NCI-H524 treated with DMSO at 0.1 percent for 48 hours (cell line): ENCODE measurements at regions not wholly inside any gene's neighbourhood (a gene's known extent, or its start where the extent isn't known, plus 50 kb on each side); places are given as distances from the start of the nearest gene placed in this dataset.

Experiments
- DNase-seq: peaks from one replicate; lab custom pipeline; 2025; lab: John Stamatoyannopoulos, UW

DNA sequence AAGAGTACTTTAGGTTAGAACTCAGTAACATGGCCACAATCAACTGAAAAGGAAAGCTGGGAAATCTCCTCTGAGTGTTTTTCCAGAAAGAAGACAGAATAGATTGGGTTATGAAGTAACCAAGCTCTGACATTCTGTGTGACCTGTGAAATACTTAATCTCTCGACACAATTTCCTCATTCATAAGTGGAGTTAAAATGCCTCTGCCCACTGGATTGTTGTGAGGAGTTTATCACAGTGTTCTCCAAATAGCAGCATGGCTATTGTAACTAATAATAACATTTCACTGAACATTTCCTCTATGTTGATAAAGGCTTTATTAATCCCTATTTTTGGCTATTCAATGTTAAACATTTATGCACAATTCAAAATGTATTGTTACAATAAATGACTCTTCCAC, 311.0 kb downstream of the GABRB2 start:
- no peak for DNase-seq

DNA sequence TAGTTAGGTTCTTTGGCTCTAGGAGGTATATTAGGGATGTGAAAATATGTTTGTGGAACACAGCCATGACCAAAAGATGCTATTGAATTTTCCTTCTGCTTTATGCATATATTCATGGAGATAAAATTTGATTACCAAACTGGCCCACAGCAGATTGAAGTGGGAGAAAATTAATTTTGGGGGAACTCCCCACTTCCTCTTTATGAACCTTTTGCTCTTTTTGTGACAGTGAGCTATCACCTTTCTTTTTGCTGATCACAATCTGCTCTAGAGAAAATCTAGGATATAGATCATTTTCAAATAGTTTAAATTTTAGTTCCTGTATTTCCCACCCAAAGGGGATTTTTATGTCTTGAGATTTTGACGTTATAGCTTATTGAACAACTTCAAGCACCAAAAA, 313.0 kb downstream of the GABRB2 start:
- DNase-seq = no peak

DNA sequence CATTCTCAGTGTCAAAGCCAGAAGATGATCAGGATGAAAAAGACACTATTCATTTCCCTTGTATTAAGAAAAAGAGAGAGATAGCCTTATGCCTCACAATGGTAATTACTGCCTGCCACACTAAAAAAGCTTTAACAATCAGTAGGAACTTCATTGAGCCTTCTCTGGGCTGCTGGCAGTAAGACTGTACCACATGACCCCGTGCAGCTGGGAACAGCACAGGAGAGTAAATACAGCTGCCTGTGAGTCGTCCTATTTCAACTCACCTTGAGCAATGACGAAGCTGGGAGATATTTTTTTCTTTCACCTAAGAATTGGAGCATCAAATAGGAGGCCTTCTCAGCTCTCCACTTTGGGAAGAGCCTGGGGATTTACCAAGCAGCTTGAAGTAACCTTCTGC, 316.3 kb downstream of the GABRB2 start:
- no peak for DNase-seq

DNA sequence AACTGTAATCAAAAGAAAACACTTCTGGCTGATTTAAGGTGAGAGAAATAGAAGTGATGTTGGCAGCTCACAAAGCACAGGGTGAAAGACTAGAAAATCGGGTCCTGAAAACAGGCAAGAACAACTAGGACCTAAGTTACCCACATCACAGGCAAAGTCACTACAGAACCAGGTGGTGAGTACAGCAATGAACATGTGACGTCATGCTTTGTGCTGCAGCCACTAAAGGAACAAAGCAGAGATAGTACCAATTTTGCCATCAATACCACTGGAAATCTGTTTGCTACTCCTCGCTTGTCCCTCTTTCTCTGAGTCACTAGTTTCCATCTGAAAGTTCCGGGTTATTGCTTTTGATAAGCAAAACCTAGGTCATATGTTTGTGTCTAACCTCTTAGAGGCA, 326.7 kb downstream of the GABRB2 start:
- no peak for DNase-seq

DNA sequence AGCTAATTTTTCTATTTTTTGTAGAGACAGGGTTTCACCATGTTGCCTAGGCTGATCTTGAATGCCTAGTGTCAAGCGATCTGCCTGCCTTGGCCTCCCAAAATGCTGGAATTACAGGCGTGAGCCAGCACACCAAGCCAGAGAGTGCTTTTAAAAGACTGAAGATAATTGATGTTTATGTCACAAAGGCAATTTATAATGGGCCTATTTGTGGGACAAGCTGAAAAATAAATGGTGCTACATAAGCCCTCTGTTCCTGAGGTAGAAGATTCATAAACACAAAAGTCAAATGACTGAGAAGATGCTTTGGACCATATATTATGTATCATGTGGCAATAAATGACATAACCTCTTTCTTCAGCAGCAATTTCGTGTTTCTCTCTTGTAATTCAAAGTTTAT, 329.6 kb downstream of the GABRB2 start:
- DNase-seq = no peak

DNA sequence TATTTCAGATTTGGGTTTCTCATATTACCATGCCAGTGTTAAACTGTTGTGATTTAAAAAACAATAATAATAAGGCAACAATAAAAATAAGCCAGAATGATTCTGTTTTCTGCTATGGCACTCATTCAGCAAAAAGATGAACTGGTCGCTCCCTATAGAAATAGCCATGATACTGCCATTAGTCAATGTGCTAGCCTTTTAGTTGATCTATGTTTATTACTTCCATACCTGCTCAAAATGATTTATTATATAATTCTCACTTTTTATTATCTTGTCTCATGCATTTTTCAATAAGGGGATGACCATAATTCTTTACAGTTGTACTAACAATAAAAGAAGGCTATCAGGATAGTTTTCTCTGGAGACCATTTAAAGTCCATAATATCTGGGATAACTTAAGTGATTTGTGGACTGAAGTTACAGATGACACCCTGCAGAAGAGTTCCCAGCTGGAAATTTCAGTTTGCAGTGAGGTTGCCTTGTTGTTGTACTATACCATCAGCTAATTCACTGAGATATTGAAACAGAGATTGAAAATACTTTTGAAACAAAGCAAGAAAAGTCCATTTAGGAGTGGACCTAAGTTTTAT, 334.3 kb downstream of the GABRB2 start:
- DNase-seq = no peak

DNA sequence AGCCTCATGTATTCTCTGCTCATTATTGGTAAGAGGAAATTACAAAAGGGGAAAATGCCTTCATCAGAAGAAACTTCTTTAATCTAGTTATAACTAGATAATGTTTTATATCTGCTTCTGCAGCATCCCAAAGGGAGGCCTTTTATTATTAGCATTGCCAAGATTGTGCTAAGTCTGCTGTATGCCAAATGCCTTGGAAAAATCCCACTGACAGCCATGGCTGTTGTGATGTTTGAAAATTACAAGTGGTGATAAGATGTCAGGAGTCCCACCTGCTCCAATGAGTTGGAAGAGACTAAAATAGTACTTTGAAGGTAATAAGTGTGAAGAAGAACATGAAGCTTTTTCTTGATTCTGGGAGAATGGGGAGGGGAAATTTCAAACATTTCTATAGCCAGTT, 345.0 kb downstream of the GABRB2 start:
- DNase-seq = no peak

DNA sequence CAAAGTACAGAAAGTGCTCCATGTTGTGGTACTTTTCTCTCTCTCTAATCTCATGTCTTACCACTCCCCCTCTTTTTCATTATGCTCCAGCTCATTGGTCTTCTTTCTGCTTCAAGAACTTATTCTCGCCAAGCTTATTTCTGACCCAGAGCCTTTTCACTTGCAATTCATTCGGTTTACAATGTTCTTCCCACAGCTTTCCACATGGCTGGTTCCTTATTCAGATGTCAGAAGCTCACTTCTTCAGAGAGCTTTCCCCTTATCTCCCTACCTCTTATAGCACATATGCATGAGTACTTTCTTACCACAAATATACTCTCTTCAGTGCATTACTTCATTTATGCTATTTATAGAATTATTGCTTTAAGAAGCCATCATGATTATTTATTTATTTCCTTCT, 338.8 kb upstream of the ATP10B start:
- DNase-seq = no peak

DNA sequence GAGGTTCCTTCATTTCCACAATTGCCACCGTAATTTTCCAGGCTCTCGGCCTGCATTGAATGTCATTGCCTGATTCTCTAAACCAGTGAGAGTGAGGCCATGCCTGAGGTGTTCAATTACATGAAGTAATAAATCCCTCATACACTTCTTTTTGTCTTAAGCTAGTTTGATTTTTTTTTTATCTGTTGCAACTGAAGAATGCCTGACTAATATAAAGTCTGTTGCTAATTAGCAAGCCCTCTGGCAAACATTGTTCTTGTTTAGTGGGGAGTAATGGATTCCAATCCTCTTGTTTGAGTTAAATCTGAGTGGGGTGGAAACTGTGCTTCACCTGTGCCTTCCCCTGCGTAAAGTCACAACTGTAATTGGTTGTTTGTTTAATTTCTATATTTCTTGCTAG, 338.1 kb upstream of the ATP10B start:
- no peak for DNase-seq

DNA sequence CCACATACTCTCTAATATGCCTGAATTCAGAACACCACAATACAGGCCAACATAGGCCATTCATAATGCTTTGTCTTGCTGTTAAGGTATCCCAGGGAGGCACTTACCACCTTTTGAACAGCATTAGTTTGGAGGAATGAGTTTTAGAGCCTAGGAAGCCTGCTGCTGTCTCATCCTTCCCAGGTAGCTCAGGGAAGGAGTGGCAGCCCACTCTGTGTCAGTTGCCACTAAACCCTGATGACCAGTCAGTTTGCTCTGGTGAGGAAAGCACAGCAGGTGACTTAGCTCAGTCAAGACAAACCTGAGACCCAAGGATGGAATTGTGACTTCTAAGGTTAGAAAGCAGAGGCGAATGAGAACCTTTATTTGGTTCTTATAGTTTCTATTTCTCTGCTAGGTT, 337.4 kb upstream of the ATP10B start:
- no peak for DNase-seq

DNA sequence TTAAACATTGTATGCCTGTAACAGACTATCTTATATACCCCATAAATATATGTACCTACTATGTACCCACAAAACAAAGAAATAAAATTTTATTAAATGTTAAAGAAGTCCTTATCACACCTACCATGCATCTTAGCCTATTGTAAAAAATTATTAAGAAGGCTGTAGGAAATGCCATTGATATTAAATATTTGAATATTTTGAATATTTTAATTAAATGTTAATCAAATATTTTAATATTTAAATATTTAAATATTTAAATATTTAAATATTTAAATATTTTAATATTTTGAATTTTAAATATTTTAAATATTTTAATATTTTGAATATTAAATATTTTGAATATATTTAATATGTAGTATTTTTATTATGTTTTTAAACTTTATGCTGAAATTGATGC, 331.5 kb upstream of the ATP10B start:
- no peak for DNase-seq

DNA sequence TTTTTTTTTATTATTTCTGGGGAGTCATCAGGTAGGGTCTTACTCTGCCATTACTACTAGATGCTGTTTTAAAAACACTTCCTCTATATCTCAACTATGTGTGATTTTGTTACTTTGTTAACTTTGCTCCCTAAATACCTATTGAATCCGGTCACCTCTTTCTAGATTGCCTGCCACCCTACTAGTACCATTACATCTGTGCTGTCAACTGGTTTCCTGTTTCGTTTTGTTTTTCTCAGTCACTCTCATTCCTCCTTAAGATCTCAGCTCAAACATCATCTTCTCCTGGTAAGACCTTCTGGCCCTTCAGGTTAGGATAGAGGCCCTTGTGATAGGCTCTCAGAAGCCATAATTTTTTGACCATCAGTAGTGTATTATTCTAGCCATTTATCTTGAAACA, 324.2 kb upstream of the ATP10B start:
- no peak for DNase-seq

DNA sequence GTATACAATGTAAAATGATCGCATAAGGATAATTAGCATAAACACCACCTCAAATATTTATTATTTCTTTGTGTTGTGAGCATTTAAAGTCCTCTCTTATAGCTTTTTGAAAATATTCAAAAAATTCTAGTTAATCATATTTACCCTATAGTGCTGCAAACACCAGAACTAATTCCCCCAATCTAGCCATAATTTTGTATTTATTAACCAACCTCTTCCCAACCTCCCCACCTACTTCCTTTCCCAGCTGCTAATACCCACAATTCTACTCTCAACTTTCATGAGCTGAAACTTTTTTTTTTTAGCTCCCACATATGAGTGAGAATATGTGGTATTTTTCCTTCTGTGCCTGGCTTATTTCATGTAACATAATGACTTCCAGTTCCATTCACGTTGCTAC, 317.8 kb upstream of the ATP10B start:
- no peak for DNase-seq

DNA sequence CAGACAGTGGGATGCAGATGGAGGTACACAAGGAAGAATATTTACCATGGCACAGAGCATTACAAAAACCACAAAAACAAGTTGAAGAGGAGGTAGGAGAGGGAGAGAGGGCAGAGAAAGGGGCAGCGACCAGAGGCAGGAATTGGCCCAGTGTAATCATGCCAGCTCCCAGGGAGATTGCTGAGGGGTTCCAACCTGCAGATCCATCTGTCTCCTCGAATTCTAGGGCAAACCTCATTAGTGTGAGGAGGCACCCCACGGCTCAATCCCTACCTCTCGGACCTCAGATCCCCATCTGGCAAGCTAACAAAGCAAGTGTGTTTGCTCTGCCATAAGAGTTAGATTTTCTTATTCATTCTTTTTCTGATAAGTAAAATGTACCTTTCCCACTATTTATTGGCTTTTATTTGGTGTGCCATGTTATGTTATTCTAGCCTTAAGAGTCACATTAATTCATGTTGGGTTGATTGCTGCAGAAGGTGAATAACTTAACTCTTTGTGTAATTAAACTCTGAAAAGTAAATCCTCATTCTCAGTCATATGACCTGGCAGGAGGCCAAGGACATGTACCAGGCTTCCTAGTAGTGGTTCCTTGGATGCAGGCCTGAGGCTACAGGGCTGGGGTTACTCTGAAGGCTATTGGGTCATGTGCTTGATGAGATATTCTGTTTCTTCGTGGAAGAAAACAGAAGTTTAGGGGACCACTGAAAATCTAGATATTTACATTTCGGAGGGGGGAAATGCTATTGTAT, 315.2 kb upstream of the ATP10B start:
- peak; percentile 85 for DNase-seq

DNA sequence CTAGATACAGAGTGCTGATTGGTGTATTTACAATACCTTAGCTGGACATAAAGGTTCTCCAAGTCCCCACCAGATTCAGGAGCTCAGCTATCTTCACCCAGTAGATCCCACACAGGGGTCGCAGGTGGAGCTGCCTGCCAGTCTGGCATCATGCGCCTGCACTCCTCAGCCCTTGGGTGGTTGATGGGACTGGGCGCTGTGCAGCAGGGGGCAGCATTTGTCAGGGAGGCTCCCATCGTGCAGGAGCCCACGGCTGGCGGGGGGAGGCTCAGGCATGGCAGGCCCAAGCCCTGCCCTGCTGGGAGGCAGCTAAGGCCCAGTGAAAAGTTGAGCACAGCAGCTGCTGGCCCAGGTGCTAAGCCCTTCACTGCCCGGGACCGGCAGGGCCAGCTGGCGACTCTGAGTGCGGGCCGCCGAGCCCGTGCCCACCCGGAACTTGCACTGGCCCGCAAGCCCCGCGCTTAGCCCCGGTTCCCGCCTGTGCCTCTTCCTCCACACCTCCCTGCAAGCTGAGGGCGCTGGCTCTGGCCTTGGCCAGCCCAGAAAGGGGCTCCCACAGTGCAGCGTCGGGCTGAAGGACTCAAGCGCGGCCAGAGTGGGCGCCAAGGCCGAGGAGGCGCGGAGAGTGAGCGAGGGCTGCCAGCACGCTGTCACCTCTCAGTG, 314.1 kb upstream of the ATP10B start:
- DNase-seq = peak; percentile 81

DNA sequence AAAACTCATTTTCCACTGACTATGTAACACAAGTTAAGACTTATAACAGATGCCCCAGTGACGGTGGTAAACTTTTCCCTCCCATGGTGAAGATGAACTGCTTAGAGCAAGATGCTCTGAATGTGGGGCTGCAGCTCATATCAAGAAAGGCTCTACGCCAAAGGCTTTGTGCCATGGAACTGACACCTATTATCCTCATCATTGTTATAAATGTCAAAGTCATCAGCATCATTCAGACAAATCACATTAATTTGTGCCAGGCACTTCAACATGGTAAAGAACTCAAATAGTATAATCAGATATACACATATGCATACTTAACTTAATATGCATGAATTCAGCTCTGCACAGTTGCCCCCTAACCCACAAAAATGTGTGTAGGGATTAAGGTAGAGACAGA, 305.9 kb upstream of the ATP10B start:
- no peak for DNase-seq

DNA sequence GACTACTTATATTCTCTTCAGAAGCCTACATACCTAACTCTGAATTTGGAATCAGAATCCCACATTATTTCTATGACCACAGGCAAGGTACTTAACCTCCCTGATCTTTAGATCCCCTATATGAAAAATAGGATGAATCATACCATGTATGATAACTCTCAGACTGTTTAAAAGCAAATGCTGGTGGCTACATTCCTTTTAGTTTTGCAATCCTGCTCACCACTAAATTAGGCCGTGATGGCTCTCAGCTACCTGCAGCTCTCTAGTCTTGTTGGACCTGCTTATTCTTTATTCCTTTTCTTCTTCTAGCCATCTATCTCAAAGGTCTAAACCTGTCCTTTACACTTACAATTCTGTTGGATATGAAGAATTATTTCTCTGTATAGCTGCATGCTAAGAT, 303.4 kb upstream of the ATP10B start:
- no peak for DNase-seq

DNA sequence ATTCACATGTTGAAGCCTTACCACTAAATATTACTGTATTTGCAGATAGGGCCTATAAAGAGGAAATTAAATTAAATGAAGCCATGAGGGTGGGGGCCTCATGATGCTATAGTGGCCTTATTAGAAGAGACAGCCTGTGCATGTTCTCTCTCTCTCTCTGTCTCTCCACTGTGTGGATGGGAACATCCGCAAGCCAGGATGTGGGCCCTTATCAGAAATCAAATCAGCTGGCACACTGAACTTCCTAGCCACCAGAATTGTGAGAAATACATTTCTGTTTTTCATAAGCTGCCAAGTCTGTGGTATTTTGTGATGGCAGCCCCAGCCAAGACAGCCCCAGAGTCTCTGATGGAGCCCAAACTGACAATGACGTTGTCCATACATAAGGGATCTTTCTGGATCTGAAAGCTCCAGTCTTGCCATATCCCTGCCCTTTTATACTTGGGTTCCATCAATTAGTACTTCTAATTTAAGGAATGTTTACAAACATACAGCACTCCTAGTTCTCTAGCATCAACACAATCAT, 300.5 kb upstream of the ATP10B start:
- no peak for DNase-seq

DNA sequence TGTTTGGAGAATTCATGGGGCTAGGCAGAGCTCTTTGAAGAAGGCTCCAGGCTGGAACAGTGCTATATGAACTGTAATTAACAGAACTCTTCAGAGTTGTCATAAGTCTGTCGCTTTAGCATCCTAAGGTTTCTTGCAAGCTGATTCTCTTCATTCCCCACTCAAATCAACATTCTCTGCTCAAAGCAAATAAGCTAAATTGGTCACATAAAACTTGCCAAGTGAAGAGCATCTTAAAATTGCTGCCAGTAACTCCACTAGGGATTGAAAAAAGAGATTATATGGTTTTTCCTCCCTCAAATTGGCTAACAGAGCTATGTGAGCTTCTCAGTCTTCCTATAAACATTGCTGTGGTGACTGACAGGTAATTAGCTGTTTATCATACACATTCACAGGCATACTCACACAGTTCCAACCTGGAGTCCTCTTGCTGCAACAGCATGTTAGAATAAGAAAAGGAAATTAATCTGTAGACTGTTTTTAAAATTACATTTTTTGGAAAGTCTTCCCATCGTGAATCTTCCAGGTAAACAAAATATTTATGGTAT, 298.5 kb upstream of the ATP10B start:
- DNase-seq = no peak

DNA sequence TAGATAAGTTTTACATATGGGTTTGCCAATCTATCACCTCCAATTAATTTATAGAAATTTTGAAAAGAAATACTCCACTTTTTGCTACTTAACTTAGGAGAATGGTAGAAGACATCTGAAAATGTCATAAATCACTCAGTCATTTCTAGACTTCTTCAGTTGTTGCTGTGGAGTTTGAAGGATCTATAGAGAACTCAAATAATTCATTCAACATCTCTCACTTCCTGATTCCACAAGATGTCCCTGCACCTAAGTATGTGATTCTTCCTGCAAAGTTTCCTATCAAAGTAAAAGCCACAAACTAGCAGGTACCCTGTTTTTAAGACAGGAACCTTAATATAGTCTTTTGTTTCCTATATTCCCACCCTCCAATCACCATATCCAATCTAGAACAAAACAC, 297.1 kb upstream of the ATP10B start:
- DNase-seq = no peak

DNA sequence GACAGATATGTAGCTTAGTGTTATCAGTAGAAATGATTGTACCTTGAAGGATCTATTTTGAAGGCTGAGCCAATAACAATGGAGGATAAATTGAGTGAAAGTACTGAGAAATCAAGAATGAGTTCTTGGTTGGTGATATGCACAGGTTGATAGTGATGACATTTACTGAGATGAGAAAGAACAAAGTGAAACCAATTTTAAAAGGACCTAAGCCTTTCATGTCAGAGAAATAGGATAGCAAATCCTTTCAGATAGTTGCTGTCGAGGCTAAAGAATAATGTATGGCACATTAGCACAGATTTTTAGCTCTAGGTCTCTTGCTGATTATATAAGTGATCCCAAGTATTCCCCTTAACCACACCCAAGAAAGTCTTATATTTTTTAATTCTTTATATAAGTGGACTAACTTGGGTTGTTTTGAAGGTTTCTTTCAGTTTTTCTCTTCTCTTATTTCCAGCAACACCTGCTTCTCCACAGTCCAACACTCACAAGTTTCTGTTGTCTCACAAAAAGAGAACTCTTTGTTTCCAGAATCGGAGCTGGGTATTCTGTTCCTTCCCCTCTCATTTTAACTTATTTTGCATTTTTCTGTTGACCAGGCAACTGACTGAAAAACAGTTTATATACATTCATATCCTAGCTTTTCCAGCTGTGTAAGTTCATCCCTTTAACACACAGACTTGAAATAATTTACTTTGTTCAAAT, 286.9 kb upstream of the ATP10B start:
- no peak for DNase-seq

DNA sequence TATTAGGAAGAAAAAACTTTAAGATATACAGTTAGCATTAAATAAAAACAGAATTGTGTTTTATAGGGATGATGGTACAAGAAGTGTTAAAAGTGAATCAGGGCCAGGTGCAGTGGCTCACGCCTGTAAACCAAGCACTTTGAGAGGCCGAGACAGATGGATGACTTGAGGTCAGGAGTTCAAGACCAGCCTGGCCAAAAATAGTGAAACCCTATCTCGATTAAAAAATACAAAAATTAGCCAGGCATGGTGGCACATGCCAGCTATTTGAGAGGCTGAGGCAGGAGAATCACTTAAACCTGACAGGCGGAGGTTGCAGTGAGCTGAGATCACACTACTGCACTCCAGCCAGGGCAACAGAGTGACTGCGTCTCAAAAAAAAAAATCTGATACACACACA, 282.9 kb upstream of the ATP10B start:
- no peak for DNase-seq
